M059J (cell line): ENCODE measurements at regions not wholly inside any gene's neighbourhood (a gene's known extent, or its start where the extent isn't known, plus 50 kb on each side); places are given as distances from the start of the nearest gene placed in this dataset.
"Not testable (repeated sequence)": the region's sequence is repeated elsewhere in the genome, so short reads cannot be mapped to it uniquely, and the experiment has no call there.

Experiments
- DNase-seq: peaks from one replicate; pipeline ENCODE4 v3.0.0-alpha.2; 2012; ENCODE audit warnings: low read depth

- no peak for DNase-seq
These were observed 148.6 kb upstream of the PITX1 start for GRCh38 chr5:135182675-135183074.

GRCh38 chr5:135181653-135182052 is 147.6 kb upstream of the PITX1 start:
- DNase-seq = no peak

- DNase-seq = peak; percentile 18
These were observed 145.4 kb upstream of the PITX1 start for GRCh38 chr5:135179308-135179980.

GRCh38 chr5:135178476-135179155 is 144.6 kb upstream of the PITX1 start:
- DNase-seq = no peak

GRCh38 chr5:135177591-135177990 is 143.6 kb upstream of the PITX1 start:
- no peak for DNase-seq

- no peak for DNase-seq
These were observed 143.0 kb upstream of the PITX1 start for GRCh38 chr5:135176991-135177390.

GRCh38 chr5:135174315-135175096 is 140.5 kb upstream of the PITX1 start:
- DNase-seq = peak; percentile 7

GRCh38 chr5:135173662-135174290 is 139.7 kb upstream of the PITX1 start:
- DNase-seq = no peak

GRCh38 chr5:135172718-135173117 is 138.7 kb upstream of the PITX1 start:
- DNase-seq = no peak

GRCh38 chr5:135171336-135171735 is 137.3 kb upstream of the PITX1 start:
- DNase-seq = no peak

GRCh38 chr5:135170500-135170899 is 136.5 kb upstream of the PITX1 start:
- DNase-seq = no peak

- no peak for DNase-seq
These were observed 135.7 kb upstream of the PITX1 start for GRCh38 chr5:135169753-135170152.

- DNase-seq = no peak
These were observed 133.6 kb upstream of the PITX1 start for GRCh38 chr5:135167634-135168033.

- not testable (repeated sequence) for DNase-seq
These were observed 131.0 kb upstream of the PITX1 start for GRCh38 chr5:135164873-135165614.

- no peak for DNase-seq
These were observed 129.9 kb upstream of the PITX1 start for GRCh38 chr5:135163964-135164363.

- no peak for DNase-seq
These were observed 129.4 kb upstream of the PITX1 start for GRCh38 chr5:135163391-135163790.

GRCh38 chr5:135162661-135163265 is 128.7 kb upstream of the PITX1 start:
- DNase-seq = no peak

GRCh38 chr5:135161221-135161620 is 127.2 kb upstream of the PITX1 start:
- no peak for DNase-seq

GRCh38 chr5:135160036-135160675 is 126.1 kb upstream of the PITX1 start:
- DNase-seq = no peak

GRCh38 chr5:135159626-135160025 is 125.6 kb upstream of the PITX1 start:
- no peak for DNase-seq

GRCh38 chr5:135158982-135159381 is 125.0 kb upstream of the PITX1 start:
- no peak for DNase-seq
